ENCODE measurements at regions not wholly inside any gene's neighbourhood (a gene's known extent, or its start where the extent isn't known, plus 50 kb on each side); places are given as distances from the start of the nearest gene placed in this dataset.

DNA sequence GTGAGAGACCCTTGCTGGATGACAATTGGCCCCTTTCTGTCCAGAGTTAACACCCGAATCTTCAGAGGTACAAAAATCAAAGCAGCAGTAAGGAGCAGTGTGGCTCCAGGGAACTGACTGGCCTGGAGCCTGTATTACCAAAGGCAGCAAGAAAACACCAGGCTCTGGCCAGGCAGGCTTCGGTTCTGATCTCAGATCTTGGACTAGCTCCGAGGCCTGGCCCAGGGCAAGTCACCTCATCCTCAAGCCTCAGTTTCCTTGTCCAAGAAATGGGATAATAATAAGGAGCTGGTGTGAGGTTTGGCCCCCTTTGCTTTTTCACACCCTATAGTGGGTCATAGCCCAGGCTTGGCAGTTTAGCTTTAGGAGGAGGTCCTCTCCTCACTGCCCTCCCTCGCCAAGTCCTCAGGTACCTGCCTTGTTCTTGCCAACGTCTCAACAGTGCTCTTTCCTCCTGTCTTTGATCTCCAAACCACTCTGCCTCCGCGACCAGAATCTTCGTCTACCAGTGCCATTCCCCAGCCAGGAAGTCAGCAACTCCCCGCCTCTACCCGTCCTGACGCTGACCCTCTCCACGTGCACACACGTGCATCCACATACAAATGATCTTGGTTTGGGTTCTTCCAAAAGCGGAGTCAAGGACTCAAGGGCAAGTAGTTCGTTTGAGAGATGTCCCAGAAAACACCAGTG lies 82.6 kb upstream of the TLE3 start:
- no peaks in the 10 kb centered on the region for H3K9me2 ChIP-seq (replicated peaks; ENCODE audit: control insufficient read depth, low read length)
- H4K20me1 ChIP-seq (ENCODE audit: control insufficient read depth, insufficient read depth, low read depth, low read length): no peaks in the 10 kb centered on the region

DNA sequence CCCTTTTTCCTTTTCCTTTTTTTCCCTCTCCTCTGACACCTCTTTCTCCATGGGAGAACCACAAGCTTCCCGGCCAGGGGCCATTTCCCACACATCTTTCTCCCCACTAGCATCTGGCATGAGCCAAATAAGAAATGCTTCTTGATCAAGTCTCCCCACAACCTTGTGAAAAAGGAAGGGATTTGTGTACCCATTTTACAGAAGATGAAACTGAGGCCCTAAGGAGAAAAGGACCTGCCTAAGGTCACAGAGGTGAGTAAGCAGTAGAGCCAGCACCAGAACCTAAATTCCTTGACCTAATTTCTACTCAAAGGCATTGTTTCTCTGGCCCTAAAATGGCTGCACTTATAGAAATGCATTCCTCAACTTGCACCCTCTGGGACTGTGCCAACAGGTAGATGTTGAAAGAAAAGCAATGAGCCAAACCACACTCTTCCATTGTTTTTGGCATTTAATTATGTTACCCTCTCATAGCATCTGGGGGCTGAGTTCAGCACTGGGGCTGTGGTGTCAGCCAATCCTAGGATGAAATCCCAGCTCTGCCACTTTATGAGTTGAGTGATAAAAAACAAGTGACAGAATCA lies 81.7 kb upstream of the TLE3 start:
- H3K79me2 ChIP-seq (ENCODE audit: control insufficient read depth, low read length): no peaks in the 10 kb centered on the region
- no peaks in the 10 kb centered on the region for H3F3A ChIP-seq (ENCODE audit: control insufficient read depth, insufficient read depth)
- H3K36me3 ChIP-seq (ENCODE audit: control insufficient read depth, low read length): no peaks in the 10 kb centered on the region
- no peak overlapping the region for H3K4me2 ChIP-seq (ENCODE audit: low read length)
- H3K4me1 ChIP-seq (ENCODE audit: control insufficient read depth, low read length): peaks cover 11% of the 10 kb centered on the region
- no peaks in the 10 kb centered on the region for H3K9me2 ChIP-seq (replicated peaks; ENCODE audit: control insufficient read depth, low read length)
- no peak for TF ChIP-seq EZH2phosphoT487 (IDR thresholded peaks at IDR 0.05; ENCODE audit: borderline replicate concordance, low read length)
- TF ChIP-seq, protein P1, sequence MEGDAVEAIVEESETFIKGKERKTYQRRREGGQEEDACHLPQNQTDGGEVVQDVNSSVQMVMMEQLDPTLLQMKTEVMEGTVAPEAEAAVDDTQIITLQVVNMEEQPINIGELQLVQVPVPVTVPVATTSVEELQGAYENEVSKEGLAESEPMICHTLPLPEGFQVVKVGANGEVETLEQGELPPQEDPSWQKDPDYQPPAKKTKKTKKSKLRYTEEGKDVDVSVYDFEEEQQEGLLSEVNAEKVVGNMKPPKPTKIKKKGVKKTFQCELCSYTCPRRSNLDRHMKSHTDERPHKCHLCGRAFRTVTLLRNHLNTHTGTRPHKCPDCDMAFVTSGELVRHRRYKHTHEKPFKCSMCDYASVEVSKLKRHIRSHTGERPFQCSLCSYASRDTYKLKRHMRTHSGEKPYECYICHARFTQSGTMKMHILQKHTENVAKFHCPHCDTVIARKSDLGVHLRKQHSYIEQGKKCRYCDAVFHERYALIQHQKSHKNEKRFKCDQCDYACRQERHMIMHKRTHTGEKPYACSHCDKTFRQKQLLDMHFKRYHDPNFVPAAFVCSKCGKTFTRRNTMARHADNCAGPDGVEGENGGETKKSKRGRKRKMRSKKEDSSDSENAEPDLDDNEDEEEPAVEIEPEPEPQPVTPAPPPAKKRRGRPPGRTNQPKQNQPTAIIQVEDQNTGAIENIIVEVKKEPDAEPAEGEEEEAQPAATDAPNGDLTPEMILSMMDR (IDR thresholded peaks at IDR 0.05; ENCODE audit: low read depth, low read length, poor library complexity, severe bottlenecking): no peak
- no peak overlapping the region for H3K4me3 ChIP-seq (ENCODE audit: low read length)
- H4K20me1 ChIP-seq (ENCODE audit: control insufficient read depth, insufficient read depth, low read depth, low read length): no peaks in the 10 kb centered on the region
- no peak overlapping the region for H3K27ac ChIP-seq (ENCODE audit: low read depth, low read length)
- peaks cover 20% of the 10 kb centered on the region for H3K27me3 ChIP-seq (ENCODE audit: control insufficient read depth, low read length)
- no peaks in the 10 kb centered on the region for H3K9me3 ChIP-seq (ENCODE audit: control insufficient read depth, insufficient read depth, low read length)

More for the DNA sequence above, 82.6 kb upstream of the TLE3 start:
- Histone ChIP-seq H3K36me3 (ENCODE audit: control insufficient read depth, low read length) (no peaks in the 10 kb centered on the region), H3K4me3 (ENCODE audit: low read length) (no peak overlapping the region), H3K4me1 (ENCODE audit: control insufficient read depth, low read length) (peaks cover 11% of the 10 kb centered on the region), H3F3A (ENCODE audit: control insufficient read depth, insufficient read depth) (no peaks in the 10 kb centered on the region), H3K9me3 (ENCODE audit: control insufficient read depth, insufficient read depth, low read length) (no peaks in the 10 kb centered on the region), H3K79me2 (ENCODE audit: control insufficient read depth, low read length) (no peaks in the 10 kb centered on the region), H3K27me3 (ENCODE audit: control insufficient read depth, low read length) (peaks cover 19% of the 10 kb centered on the region), H3K4me2 (ENCODE audit: low read length) (no peak overlapping the region), H3K27ac (ENCODE audit: low read depth, low read length) (no peak overlapping the region)
- TF ChIP-seq EZH2phosphoT487 (IDR thresholded peaks at IDR 0.05; ENCODE audit: borderline replicate concordance, low read length): no peak
- TF ChIP-seq, protein P1 (IDR thresholded peaks at IDR 0.05; ENCODE audit: low read depth, low read length, poor library complexity, severe bottlenecking): no peak

DNA sequence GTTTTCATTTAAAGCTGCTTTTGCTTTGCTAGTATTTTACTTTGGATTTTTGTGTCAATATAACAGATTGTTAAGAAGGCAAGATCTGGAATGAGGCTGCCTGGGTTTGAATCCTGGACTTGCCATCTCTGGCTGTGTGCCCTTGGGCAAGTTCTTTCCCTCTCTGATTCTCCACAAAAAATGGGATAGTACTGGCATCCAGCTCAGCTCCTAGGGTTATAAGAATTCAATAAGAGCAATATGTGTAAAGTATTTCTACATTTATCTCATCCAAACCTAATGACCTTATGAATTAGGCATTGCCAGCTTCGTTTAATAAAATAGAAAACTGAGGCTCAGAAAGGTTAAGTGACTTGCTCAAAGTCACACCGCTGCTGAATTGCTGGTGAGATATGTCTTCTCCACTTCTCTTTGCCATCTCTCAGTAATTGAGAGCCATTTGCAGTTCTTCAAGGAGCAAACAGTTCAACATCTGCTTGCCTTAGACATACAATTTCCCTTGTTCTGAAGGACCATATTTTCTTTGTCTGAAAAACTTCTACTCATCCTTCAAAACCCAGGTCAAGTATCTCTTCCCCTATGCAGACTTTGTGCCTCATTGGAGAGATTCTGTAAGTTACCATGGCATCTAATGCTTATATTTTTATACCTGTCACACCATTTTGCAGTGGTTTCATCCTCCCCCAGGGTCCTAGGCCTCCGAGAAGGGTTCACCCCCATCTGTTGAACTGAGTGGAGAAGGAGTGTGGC lies 80.8 kb upstream of the TLE3 start:
- Histone ChIP-seq H3K27me3 (ENCODE audit: control insufficient read depth, low read length) (peaks cover 29% of the 10 kb centered on the region), H4K20me1 (ENCODE audit: control insufficient read depth, insufficient read depth, low read depth, low read length) (no peaks in the 10 kb centered on the region), H3K4me1 (ENCODE audit: control insufficient read depth, low read length) (peaks cover 11% of the 10 kb centered on the region), H3K4me3 (ENCODE audit: low read length) (no peak overlapping the region), H3K9me2 (replicated peaks; ENCODE audit: control insufficient read depth, low read length) (no peaks in the 10 kb centered on the region), H3F3A (ENCODE audit: control insufficient read depth, insufficient read depth) (no peaks in the 10 kb centered on the region), H3K9me3 (ENCODE audit: control insufficient read depth, insufficient read depth, low read length) (no peaks in the 10 kb centered on the region), H3K79me2 (ENCODE audit: control insufficient read depth, low read length) (no peaks in the 10 kb centered on the region), H3K36me3 (ENCODE audit: control insufficient read depth, low read length) (no peaks in the 10 kb centered on the region), H3K27ac (ENCODE audit: low read depth, low read length) (no peak overlapping the region), H3K4me2 (ENCODE audit: low read length) (no peak overlapping the region)
- TF ChIP-seq, protein P1 (IDR thresholded peaks at IDR 0.05; ENCODE audit: low read depth, low read length, poor library complexity, severe bottlenecking): no peak
- no peak for TF ChIP-seq EZH2phosphoT487 (IDR thresholded peaks at IDR 0.05; ENCODE audit: borderline replicate concordance, low read length)
